ELR (cell line): ENCODE measurements at regions not wholly inside any gene's neighbourhood (a gene's known extent, or its start where the extent isn't known, plus 50 kb on each side); places are given as distances from the start of the nearest gene placed in this dataset.
"Not testable (repeated sequence)": the region's sequence is repeated elsewhere in the genome, so short reads cannot be mapped to it uniquely, and the experiment has no call there.

Experiments
- DNase-seq: peaks from one replicate; pipeline ENCODE4 v3.0.0-alpha.2; 2015; ENCODE audit warnings: low read depth

- DNase-seq, result not testable (repeated sequence)
These were observed 111.4 kb upstream of the METTL9 start for GRCh38 chr16:21487956-21488355.

- DNase-seq, result not testable (repeated sequence)
These were observed 100.3 kb upstream of the METTL9 start for GRCh38 chr16:21499046-21499445.

DNA sequence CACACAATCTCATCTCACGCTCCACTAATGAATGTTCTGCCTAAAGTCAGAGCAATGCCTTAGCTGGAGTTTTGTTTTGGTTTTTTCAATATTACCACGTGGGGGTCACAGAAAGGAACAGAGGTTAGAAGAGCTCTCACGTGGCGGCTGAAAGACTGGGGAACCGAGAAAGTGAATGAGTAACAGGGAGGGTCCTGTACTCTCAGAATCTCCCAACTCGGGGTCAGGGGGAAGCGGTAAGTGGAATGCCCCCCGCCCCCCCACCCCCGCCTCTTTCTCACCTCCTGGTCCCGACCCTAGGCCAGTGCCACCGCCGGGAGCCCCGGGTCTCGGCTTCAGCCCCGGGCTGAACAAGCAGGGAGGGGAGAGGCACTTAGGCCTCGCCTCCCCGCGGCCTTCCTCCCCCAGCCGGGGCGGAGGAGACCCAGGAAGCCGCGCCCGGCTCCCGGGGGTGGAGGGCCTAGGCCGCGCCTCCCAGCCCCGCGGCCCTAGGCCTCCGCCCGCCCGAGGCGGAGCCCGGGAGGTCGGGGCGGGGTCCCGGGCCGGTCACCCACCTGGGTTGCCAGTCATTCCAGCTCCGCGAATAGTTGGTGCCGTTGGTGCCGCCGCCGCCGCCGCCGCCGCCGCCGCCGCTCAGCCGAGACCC is 98.0 kb upstream of the METTL9 start:
- DNase-seq, result peak; percentile 77

DNA sequence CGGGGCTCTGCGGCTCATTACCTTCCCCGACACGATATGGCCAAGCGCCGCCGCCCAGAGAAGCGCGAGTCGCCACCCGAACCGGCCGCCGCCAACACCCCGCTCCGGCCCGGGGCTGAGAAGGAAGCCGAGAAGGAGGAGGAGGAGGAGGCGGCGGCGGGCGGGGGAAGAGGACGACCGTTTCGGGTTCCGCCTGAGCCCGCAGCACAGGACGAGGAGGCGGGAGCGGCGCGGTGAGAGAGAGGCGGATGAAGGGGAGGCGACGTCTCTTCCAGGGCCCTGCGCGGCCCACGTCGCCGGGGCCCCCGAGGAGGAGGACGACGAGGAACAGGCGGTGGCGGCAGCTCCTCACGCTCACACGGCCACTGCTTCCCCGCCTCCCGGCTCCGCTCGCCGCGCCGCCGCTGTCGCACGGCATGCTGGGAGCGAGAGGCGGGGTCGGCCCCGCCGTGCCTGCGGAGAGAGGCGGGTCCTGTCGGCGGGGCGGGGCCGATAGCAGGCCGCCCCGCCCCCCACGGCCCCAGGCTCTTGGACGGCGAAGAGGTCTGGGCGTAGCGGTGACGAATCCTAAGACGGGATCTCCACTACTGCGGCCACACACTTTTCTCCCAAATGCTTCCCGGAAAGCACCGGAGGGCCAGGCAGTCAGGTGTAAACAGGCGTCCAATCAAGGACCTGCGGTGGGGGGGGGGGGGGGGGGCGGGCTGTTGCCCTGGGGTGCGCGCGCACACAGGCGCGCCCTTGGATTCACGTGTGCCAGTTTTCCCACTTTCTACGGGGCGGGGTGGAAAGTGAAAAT is 97.3 kb upstream of the METTL9 start:
- peak; percentile 96 for DNase-seq

GRCh38 chr16:21503574-21503920 is 95.8 kb upstream of the METTL9 start:
- not testable (repeated sequence) for DNase-seq

- DNase-seq, result not testable (repeated sequence)
These were observed 95.2 kb upstream of the METTL9 start for GRCh38 chr16:21503941-21504832.

DNA sequence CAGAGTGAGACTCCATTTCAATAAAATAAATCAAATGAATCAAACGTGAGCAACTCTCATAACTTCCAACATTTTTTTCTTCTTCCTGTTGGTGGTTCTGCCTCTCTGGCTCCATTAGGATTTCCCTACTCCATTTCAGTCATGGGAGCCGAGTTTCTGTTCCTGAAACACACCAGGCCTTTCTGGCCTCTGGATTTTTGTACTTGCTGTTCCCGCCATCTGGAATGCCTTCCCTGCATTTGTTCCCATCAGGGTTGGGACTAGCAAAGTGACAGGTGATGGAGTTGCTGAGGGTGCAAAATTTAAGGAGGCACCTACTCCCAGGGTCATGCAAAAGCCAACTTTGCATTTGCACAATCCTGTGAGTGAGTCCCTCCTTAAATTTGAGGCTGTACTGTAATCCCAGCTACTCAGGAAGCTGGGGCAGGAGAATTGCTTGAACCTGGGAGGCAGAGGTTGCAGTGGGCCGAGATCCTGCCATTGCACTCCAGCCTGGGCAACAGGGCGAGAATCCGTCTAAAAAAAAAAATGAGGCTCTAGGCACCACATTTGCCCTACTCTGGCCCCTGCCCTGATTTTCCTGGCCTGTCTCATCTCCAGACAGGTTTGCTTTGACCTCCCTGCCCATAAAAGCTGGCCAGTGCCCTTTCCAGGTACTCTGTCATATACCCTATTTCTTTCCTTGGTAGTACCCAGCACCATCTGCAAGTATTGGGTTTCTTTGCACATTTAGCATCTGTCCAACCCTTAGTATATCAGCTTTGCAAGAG is 93.4 kb upstream of the METTL9 start:
- not testable (repeated sequence) for DNase-seq

DNA sequence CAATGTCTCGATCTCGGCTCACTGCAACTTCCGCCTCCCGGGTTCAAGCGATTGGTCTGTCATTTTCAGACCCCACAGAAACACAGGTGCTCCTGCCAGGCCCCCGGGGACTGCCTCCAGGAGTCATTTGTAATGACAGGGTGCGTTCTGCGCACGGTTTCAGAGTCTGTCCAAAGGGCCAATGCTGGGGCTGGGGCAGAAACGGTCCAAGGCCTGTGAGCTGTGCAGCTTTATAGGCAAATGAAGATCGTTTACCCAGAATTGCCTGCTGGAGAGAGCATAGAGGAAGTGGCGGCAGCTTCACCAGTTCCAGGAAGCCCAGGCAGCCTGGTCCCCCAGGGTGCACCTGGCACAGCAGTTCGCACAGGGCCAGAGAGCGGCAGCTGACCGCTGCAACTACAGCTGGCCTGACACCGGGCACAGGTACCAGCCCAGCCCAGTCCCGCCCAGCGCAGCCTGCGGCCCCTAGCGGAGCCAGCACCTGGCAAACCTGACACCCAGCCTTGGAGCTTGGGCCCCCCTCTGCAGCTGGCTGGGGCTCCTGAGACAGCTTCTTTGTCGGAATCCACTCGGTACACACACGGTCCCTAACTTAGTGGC is 92.4 kb upstream of the METTL9 start:
- DNase-seq, result not testable (repeated sequence)

DNA sequence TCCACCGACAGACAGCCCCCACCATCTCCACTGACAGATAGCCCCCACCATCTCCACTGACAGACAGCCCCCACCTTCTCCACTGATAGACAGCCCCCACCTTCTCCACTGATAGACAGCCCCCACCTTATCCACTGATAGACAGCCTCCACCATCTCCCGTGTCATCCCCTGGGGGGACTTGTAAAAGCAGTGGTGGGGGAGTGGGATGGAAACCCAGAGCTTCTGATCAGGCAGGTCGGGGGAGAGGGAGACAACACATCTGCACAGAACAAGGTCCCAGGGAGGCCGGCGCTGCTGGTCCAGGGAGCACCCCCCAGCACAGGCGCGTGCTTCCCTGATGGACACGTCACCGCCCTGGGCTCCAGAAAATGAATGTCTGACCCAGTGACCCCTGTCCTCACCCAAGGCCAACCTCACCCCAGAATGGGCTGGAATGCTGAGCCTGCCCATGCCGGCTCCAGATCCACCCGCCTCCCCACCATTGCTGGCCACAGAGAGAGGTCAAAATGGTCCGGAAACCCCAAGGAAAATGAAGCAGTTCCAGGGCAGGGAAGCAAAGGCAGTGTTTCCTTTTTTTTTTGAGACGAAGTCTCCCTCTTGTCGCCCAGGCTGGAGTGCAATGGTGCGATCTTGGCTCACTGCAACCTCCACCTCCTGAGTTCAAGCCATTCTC is 91.6 kb upstream of the METTL9 start:
- not testable (repeated sequence) for DNase-seq

DNA sequence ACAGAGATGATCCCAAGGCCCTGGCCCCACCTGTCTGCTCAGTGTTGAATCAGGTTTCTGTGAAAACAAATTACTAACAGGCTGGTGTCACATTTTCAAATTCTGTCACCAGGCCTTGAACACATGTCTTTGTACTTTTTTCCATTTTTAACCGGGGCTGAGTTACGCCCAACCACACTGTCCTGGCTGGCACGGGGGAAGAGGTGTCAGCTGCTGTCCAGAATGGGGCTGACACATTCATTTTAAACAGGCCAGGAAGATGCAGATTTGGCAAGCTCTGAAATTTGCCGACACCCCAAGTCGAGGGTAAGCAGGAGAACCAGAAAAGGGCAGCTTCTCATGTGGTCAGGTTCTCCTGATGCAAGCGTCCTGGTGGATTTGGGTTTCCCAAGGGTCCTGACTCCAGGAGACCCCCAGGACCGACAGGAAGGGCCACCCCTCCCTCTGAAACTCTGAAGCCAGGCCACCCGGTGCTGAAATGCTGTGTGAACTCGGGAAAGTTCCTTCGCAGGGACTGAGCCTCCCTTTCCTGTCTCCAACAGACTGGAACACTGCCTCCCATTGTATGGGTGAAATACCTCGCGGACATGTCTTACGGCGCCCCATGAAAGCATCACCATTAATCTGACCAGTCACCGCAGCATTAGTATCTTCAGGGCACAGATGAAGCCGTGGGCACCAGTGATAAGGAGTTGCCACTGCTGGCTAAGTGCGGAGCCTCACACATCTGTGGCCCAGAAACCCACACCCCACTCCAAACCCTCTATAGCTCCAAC is 90.5 kb upstream of the METTL9 start:
- not testable (repeated sequence) for DNase-seq

DNA sequence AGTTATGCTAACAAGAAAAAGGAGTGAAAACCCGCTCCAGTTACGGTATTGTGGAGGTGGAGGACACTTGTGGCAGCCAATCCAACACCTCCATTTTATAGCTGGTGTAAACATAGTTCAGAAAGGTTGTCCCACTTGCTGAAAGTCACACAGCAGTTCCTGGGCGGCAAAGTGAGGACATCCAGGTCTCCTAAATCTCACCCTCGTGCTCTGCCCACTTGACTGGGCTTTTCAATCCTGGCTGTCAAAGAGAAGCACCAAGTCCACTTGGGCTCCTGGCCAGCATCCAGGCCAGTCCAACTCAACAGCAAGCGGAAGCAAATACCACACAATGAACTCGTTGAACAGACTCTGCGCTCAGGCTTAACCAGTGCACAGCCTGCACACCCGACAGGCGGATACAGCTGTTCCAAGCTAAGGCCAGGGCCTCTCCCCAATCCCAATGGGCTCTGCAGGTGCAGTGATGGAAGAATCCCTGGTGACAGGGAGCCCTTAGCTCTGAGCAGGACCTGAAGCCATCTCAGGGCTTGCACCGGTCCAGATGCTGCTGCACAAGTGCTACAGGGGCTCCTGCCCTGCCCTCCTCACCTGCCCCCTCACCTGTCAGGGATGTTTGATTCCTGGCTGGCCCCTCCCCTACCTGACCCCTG is 89.8 kb upstream of the METTL9 start:
- not testable (repeated sequence) for DNase-seq

- not testable (repeated sequence) for DNase-seq
These were observed 88.5 kb upstream of the METTL9 start for GRCh38 chr16:21510869-21511255.

- DNase-seq, result peak; percentile 78
These were observed 87.8 kb upstream of the METTL9 start for GRCh38 chr16:21511315-21512210.

DNA sequence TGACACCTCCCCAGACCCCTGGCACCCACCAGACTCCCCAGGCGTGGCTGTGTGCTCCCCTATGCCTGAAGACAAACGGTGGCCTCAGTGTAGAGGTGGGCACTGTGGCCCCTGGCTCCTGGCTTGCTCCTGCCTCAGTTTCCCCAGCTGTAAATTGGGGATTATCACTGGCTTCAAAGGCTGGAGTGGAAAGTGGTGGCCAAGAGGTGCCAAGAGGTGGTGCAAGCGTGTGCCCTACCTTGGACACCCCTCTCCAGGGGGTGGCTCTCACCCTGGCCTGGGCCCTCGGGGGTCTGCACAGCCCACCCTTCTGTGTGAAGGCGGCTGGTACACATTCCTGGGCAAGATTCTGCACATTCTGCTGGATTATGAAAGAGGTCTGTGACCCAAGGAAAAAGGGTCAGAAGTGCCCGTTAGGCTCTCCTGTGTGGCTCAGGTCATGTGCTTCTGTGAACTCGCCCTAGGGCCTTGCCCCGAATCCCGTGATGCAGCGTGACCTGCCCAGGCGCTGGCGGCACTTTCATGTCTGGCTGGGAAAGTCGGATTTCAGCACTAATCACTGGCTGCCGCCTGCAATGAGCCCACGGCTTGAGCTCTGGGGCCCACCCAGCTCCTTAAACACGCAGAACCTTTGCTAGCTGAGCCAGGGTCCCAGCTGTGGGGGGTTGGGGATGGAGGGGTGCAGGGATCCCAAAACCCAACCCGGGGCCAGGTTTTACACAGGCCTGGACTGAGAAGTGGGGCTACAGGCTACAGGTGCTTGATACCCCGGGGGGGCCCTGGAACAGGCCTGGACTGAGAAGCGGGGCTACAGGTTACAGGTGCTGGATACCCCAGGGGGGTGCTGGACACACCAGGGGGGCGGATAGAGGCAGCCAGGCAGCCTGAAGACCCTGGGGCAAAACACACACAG is 86.8 kb upstream of the METTL9 start:
- DNase-seq, result not testable (repeated sequence)

GRCh38 chr16:21513337-21513741 is 86.0 kb upstream of the METTL9 start:
- not testable (repeated sequence) for DNase-seq

DNA sequence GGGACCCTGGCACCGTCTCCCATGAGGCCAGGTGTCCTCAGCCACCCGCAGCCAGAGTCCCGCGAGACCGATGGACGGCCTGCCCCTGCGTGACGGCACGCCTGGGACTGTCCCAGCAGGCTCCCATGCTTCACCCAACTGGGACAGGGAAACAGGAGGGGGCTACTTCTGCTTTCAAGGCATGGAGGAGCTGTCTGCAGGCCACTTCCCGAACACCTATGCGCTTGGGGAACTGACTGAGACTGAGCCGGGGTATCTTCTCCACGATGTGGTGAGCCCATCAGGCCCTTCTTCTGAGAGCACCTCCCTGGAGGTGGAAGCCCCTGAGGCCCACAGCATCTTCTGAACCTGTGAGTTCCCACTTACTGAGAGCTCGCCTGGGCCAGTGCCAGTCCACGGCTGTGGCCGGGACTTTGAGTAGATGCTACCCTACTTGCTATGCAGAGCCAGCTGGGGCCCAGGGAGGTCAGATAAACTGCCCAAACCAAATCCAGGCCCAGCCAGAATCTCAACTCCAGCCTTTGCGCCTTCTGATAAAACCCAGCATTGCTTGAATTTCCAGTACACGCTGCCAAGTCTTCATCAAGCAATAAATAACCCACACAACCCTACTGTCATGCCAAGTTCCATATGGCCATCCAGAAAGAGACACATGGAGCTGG is 85.4 kb upstream of the METTL9 start:
- not testable (repeated sequence) for DNase-seq

DNA sequence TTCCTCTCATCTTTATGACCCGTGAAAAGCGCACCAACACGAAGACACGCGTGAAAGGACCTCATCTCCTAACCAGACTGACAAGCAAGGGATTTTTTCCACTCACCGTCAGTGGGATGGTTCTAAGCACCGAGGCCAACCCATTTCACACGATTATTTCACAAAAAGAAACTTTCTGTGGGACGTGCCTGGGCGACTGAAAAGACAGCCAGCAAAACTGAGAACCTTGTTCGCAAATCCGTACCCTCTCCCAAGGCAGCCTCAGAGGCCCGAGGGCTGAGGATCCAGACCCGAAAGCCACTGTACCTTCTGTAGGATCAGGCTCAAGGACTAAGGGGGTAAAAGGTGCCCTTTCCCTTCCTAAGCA is 84.9 kb upstream of the METTL9 start:
- DNase-seq, result not testable (repeated sequence)
